Loucy (cell line): ENCODE measurements at regions not wholly inside any gene's neighbourhood (a gene's known extent, or its start where the extent isn't known, plus 50 kb on each side); places are given as distances from the start of the nearest gene placed in this dataset.

Experiments used
- H2AFZ ChIP-seq: fragments of 200-600 bp; sonication (generic); 2 replicates; pipeline ENCODE4 v1.6.0; 2016; ENCODE audit warnings: antibody characterized with exemption, mild to moderate bottlenecking, low read length, moderate library complexity
- H3F3A ChIP-seq: fragments of 200-600 bp; 2 replicates; pipeline ENCODE4 v1.6.0; 2016; ENCODE audit warnings: antibody characterized with exemption, low read depth, mild to moderate bottlenecking
- H3K27me3 ChIP-seq: fragments of 200-600 bp; sonication (generic); 2 replicates; pipeline ENCODE4 v1.6.1; 2014; ENCODE audit warnings: low read length, mild to moderate bottlenecking; ENCODE audit not compliant: insufficient read depth, poor library complexity, severe bottlenecking
- H3K36me3 ChIP-seq: fragments of 200-600 bp; sonication (generic); 2 replicates; pipeline ENCODE4 v1.6.1; 2016; ENCODE audit warnings: low read length; ENCODE audit not compliant: insufficient read depth
- H3K4me1 ChIP-seq: fragments of 200-600 bp; sonication (generic); 2 replicates; pipeline ENCODE4 v1.5.1; 2014; ENCODE audit warnings: low read length, mild to moderate bottlenecking; ENCODE audit not compliant: insufficient read depth, poor library complexity, severe bottlenecking
- H3K4me2 ChIP-seq: fragments of 200-600 bp; sonication (generic); 2 replicates; pipeline ENCODE4 v1.6.0; 2014; ENCODE audit warnings: antibody characterized with exemption, low read length, low read depth, mild to moderate bottlenecking; ENCODE audit not compliant: poor library complexity, severe bottlenecking
- H3K4me3 ChIP-seq: fragments of 200-600 bp; sonication (generic); 2 replicates; pipeline ENCODE4 v1.5.1; 2014; ENCODE audit warnings: low read length, mild to moderate bottlenecking, mixed read lengths; ENCODE audit not compliant: poor library complexity, severe bottlenecking
- H3K79me2 ChIP-seq: fragments of 200-600 bp; sonication (generic); 2 replicates; pipeline ENCODE4 v1.6.1; 2014; ENCODE audit warnings: low read length; ENCODE audit not compliant: insufficient read depth
- H3K9ac ChIP-seq: fragments of 200-600 bp; sonication (generic); 2 replicates; pipeline ENCODE4 v1.6.0; 2014; ENCODE audit warnings: mild to moderate bottlenecking, low read depth, low read length, moderate library complexity; ENCODE audit not compliant: poor library complexity, severe bottlenecking
- H3K9me2 ChIP-seq: fragments of 200-600 bp; sonication (generic); replicated peaks from 2 replicates; pipeline ENCODE4 v1.6.1; 2016; ENCODE audit warnings: low read depth, low read length, mixed read lengths
- H3K9me3 ChIP-seq: fragments of 200-600 bp; sonication (generic); 2 replicates; pipeline ENCODE4 v1.6.1; 2014; ENCODE audit warnings: mild to moderate bottlenecking, antibody characterized with exemption, low read length, low read depth; ENCODE audit not compliant: insufficient read depth
- H4K20me1 ChIP-seq: fragments of 200-600 bp; sonication (generic); 2 replicates; pipeline ENCODE4 v1.6.0; 2014; ENCODE audit warnings: antibody characterized with exemption, low read length, mild to moderate bottlenecking; ENCODE audit not compliant: insufficient read depth, poor library complexity, severe bottlenecking
- EZH2phosphoT487 ChIP-seq: fragments of 200-600 bp; IDR thresholded peaks from 2 replicates; pipeline ENCODE4 v1.6.1; 2018; ENCODE audit warnings: antibody characterized with exemption, mild to moderate bottlenecking, moderate library complexity, borderline replicate concordance
- TF ChIP-seq, protein P1 (sequence below): fragments of 200-600 bp; sonication (generic); conservative IDR thresholded peaks from 2 replicates; pipeline ENCODE4 v1.5.1; 2014; ENCODE audit warnings: mild to moderate bottlenecking, antibody characterized with exemption, low read length

- no peak overlapping the region for H3K4me2 ChIP-seq
- no peaks in the 10 kb centered on the region for H3K36me3 ChIP-seq
Measured at GRCh38 chr7:155164316-155164715, 94.2 kb downstream of the HTR5A start.

DNA sequence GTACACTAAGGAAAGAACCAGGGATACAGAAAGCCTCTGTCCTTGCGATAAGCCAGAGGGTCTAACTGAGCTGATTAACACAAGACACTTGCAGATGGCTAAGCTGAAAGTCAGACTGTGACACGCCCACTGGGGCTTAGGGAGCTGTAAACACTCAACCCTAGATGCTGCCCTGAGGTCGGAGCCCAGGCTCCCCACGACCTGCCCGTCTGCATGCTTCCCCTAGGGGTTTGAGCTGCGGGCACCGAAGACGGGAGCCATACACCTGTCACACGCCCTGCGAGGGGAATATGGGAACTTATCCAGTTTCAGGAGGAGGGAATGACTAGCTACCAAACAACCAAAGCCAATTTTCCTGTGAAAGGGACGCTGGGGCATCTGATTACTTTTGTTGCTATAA is 96.0 kb downstream of the HTR5A start:
- Histone ChIP-seq H3K4me3 (no peak overlapping the region), H3K4me2 (no peak overlapping the region), H2AFZ (no peak overlapping the region), H3K4me1 (no peaks in the 10 kb centered on the region), H3K9ac (no peak overlapping the region), H3K9me3 (no peaks in the 10 kb centered on the region), H3F3A (no peaks in the 10 kb centered on the region), H3K79me2 (no peaks in the 10 kb centered on the region), H4K20me1 (no peaks in the 10 kb centered on the region), H3K36me3 (no peaks in the 10 kb centered on the region), H3K27me3 (no peaks in the 10 kb centered on the region), H3K9me2 (no peaks in the 10 kb centered on the region)
- TF ChIP-seq, protein P1, sequence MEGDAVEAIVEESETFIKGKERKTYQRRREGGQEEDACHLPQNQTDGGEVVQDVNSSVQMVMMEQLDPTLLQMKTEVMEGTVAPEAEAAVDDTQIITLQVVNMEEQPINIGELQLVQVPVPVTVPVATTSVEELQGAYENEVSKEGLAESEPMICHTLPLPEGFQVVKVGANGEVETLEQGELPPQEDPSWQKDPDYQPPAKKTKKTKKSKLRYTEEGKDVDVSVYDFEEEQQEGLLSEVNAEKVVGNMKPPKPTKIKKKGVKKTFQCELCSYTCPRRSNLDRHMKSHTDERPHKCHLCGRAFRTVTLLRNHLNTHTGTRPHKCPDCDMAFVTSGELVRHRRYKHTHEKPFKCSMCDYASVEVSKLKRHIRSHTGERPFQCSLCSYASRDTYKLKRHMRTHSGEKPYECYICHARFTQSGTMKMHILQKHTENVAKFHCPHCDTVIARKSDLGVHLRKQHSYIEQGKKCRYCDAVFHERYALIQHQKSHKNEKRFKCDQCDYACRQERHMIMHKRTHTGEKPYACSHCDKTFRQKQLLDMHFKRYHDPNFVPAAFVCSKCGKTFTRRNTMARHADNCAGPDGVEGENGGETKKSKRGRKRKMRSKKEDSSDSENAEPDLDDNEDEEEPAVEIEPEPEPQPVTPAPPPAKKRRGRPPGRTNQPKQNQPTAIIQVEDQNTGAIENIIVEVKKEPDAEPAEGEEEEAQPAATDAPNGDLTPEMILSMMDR: no peak
- no peak for TF ChIP-seq EZH2phosphoT487

More at GRCh38 chr7:155164316-155164715, 94.2 kb downstream of the HTR5A start:
- H4K20me1 ChIP-seq: no peaks in the 10 kb centered on the region
- H3K9me2 ChIP-seq: no peaks in the 10 kb centered on the region
- no peak overlapping the region for H3K4me3 ChIP-seq
- H3K9me3 ChIP-seq: no peaks in the 10 kb centered on the region
- H3K9ac ChIP-seq: no peak overlapping the region
- no peaks in the 10 kb centered on the region for H3K79me2 ChIP-seq
- H3F3A ChIP-seq: no peaks in the 10 kb centered on the region
- no peaks in the 10 kb centered on the region for H3K4me1 ChIP-seq
- H3K27me3 ChIP-seq: no peaks in the 10 kb centered on the region
- TF ChIP-seq, protein P1: no peak
- TF ChIP-seq EZH2phosphoT487: no peak
- no peak overlapping the region for H2AFZ ChIP-seq

DNA sequence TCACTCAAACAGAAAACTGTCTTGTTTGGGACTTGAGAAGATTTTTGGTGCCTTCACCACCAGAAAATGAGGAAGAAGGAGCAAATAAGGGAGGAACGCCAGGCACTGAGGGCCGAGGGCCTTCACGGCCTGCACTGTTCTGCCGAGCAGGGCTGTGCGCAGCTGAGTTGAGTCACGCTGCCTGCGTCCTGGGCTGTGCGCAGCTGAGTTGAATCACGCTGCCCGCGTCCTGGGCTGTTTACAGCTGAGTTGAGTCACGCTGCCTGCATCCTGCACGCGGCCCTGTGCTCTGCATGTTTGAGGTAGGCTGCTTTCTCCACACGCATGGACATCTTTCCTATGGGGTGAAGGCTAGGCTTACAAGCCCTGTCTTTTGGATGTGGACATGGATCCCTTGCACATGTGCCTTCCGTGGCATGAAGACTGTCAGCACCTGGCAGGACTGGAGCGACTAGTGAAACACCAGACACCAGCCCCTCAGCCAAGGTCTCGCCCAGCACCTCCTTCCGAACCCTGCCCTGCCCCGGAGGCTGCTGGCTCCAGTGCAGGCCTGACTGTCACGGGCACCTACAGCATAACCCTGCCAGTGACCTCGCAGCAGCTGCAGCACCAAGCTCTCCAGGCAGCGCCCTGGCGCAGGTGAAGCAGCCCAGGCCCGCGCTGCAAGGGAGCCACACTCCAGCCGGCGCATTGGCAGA is 96.7 kb downstream of the HTR5A start:
- H3K4me3 ChIP-seq: no peak overlapping the region
- TF ChIP-seq, protein P1: no peak
- TF ChIP-seq EZH2phosphoT487: no peak
- H3K9ac ChIP-seq: no peak overlapping the region
- H3K9me2 ChIP-seq: no peaks in the 10 kb centered on the region
- no peak overlapping the region for H3K4me2 ChIP-seq
- no peaks in the 10 kb centered on the region for H3K79me2 ChIP-seq
- no peak overlapping the region for H2AFZ ChIP-seq
- H3K27me3 ChIP-seq: no peaks in the 10 kb centered on the region
- no peaks in the 10 kb centered on the region for H3K36me3 ChIP-seq
- no peaks in the 10 kb centered on the region for H3K9me3 ChIP-seq
- no peaks in the 10 kb centered on the region for H3F3A ChIP-seq
- no peaks in the 10 kb centered on the region for H3K4me1 ChIP-seq
- H4K20me1 ChIP-seq: no peaks in the 10 kb centered on the region
